T47D (cell line): ENCODE measurements at regions not wholly inside any gene's neighbourhood (a gene's known extent, or its start where the extent isn't known, plus 50 kb on each side); places are given as distances from the start of the nearest gene placed in this dataset.
"Not testable (repeated sequence)": the region's sequence is repeated elsewhere in the genome, so short reads cannot be mapped to it uniquely, and the experiment has no call there.

ENCODE experiments used
- DNase-seq, 2 experiments: peaks; one replicate each; pipeline versions ENCODE4 v3.0.0 to v3.0.0-alpha.2; 2011 to 2012; ENCODE audit warnings: low read depth in 1 of 2, low spot score in 1 of 2
- JUND ChIP-seq: IDR thresholded peaks from 2 replicates; pipeline ENCODE4 v1.6.1; 2012; ENCODE audit warnings: low read depth
- in situ Hi-C: cut with HindIII; loops from 2 replicates; pipeline ENCODE4 v1.10.0; 2016; ENCODE audit warnings: low sequenced_read_pairs, low pct_unique_long_range_greater_than_20kb

DNA sequence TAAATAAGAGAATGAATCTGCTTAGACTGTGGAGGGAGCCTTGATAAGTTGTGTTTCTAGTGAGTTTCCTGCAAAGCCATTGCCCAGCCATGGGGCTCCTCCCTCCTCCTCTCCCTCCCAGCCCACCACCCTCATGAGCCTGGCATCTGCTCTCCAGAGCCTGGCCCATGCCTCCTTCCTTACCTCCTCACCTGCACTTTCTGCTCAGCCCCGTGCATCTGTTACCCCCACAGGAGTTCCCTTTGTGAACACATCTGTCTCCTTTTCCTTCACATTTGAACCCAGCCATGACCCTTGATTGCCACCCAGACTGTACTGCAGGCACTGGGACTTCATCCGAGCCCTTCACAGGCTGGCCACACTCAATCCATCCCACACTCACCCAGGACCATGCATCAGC, 395.6 kb downstream of the IRX2 start:
- no peak for TF ChIP-seq JUND
- in situ Hi-C loops, result no loop called here
- no peak for DNase-seq

DNA sequence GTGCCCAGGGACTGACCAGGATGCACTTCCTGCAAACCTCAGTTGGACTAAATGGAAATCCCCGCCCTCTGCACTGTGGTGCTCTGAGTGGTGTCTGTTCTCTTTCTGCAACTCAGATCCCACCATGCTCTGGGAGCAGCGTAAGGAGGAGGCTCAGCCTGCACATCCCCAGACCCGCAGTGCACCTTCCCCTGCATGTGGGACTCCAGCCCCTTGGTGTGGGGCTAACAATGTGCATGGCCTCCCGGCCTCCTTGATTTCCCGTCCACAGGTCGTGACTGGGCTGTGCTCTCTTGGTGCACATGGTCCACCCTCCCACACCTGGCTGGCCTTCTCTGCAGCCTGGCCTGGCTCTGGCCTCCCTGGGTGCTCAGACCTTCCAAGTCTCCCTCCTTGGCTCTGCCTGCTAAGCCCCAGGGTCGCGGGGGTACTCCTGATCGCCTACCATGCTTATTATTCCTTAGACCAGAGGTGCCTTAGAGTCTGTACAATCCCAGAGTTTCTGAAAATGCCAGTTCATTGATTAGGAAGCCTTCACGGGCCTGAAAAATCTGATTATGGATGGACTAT, 397.5 kb downstream of the IRX2 start:
- no peak for TF ChIP-seq JUND
- in situ Hi-C loops, result no loop called here
- DNase-seq, result no peak

DNA sequence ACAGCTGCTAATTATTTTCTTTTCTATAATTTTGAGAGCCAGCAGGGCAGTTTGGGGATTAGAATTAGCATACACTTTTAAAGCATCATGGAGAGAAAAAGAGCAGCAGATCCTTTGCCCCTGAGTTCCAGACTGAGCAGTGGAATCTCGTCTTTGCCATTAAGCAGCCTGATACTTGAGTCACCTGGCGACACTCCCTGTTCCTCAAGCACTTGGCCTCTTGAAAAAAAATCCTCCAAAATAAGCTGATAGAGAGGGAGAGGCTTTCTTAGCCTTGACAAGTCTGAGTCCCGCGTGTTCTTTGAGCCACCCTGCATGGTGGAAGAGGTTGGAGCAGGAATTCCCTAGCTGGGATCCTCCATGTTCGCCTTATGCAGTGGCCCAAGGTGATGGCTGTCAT, 398.3 kb downstream of the IRX2 start:
- in situ Hi-C loops, result no loop called here
- DNase-seq, result no peak

DNA sequence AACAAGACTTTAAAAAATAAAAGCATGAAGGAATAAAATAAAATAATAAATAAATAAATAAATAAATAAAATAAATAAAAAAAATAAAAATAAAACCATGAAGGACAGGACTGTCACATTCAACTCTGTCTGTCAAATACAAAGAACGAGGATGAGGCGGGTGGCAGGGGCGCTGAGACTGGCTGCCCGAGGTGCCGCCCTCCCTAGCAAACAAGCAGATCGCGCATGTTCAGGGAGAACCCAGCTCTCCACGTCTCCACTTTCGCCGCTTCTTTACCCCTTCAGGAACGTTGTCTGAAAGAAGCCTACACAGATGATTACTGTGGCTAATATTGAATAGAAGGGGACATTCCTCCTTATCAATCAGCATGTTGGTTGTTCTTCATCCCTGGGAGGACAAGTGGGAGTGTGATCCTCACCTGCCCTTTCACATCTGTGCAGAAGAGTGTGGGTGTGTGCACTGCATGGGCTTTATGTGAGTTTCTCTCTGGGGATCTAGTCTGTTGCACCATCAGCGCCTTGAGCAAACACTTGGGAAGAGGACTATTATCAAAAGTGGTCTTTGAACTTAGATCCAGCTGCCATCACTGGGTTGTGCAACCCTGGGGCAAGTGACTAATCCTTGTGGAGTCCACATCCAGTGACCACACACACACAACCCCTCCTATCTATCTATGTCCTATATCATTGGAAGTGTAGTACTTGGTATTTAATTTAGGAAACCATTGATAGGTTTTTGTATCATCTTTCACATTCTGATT, 399.2 kb downstream of the IRX2 start:
- no peak for DNase-seq
- in situ Hi-C loops, result no loop called here
- TF ChIP-seq JUND, result no peak

More for the DNA sequence above, 398.3 kb downstream of the IRX2 start:
- TF ChIP-seq JUND, result no peak

DNA sequence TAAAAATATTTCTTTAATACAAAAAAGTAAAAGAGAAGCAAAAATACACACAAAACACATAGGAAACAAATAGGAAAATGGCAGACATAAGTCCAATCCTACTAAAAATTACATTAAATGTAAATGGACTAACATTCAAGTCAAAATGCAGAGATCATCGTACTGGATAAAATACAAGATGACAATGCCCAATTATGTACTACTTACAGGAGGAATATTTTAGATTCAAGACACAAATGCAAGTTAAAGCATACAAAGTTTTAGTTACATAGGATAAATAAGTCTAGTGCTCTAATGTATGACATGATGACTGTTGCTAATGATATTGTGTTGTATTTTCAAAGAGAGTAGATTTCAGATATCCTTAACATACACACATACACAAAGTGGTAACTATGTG, 401.7 kb downstream of the IRX2 start:
- in situ Hi-C loops, DNase-seq: not testable (repeated sequence)

DNA sequence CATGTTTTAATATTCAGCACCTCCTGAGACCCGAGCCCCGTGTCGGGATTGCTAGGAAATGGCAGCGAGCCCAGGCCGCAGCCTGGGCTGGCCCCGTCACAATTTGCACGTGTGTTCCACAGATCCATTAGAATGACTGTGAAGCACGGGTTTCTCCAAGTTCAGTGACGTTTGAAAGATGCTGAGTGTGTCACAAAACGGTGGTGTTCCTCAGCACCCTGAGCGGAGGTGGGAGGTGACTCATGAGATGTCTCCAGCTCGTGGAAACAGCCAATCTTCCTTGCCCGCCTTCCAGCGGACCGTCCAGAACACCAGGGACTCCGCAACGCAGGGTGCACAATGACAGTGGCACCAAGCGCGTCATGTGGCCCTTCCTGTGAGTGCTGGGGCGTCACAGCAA, 412.8 kb downstream of the IRX2 start:
- in situ Hi-C loops, result no loop called here
- no peak for DNase-seq
- no peak for TF ChIP-seq JUND

DNA sequence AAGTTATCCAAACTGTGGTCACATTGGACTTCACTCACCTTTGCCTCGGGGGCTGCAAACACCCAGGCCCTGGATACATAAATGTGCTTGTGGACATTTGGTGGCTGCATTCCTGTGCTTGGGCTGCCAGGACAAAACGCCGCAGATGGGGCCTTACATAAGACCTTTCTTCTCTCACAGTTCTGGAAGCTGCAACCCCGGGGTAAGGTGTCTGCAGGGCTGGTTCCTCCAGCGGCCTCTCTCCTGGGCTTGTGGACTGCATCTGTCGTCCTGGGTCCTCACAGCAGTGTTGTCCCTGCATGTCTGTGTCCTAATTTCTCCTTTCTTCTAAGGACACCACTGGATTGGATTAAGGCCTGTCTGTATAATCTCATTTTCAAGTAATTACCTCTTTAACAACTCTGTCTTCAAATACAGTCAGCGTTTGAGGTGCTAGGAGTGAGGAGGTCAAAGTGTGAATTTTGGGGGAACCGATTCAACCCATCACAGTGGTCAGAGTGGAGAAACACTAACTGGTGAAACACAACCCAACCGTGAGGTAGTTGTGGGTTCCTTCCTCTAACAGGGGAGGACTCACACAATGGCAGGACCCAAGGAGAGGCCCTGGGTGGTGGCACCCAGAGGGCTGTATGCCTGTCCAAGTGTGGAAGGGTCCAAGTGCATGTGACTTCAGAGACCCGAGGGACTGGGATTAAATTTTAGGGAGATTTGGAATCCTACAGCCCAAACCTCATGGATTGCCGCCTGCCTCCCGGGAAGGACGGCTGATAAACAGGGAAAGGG, 415.6 kb downstream of the IRX2 start:
- in situ Hi-C loops, result no loop called here
- DNase-seq, result no peak
- no peak for TF ChIP-seq JUND

DNA sequence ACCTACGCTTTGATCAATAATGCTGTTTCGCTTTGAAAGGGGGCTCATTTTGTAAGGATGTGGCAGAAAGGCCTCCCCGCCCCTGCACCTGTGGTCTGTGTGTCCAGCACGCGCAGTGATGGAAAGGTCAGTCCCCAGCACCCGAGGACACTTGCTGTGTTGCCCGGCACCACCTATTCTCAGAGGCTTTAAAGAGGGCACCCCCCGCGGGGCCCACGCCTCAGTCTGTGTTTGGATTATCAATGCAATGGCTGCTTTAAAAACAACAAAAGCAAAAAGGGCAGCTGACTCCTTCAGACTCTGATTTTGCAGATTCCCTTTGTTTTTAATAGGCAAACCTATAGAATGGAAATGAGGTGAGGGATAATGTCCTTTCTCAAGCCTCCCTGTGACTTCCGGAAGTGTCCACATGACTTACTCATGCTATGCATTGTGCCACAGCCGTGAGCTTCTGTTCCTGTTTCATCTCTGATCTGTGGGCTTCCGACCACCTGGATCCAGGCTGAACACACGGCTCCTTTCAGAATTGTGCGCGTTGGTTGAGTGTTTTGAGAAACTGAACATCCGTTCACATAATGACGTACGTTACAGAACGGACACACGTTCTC, 416.2 kb downstream of the IRX2 start:
- in situ Hi-C loops, result no loop called here
- TF ChIP-seq JUND, result no peak
- no peak for DNase-seq

DNA sequence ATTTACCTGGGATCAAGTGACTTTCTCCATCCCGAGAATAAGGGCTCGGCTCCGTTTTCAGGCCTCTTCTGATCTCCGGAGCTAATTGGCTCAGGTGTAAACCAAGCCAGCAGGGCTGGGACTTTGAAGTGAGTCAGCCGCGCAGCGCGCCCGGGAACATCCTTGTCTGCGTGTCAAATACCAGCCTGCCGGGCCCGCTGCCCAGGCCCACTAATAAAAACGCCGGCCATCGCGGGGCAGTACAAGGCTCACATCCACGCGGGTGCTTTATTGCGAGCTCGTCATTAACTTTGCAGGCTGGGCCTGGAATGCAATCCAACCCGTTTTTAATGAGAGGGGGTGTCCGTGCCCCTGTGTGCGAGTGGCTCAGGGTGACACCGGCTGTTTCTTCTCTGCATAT, 416.8 kb downstream of the IRX2 start:
- peak in 1 of 2 experiments; percentile 32 for DNase-seq
- in situ Hi-C loops, result no loop called here
- no peak for TF ChIP-seq JUND

DNA sequence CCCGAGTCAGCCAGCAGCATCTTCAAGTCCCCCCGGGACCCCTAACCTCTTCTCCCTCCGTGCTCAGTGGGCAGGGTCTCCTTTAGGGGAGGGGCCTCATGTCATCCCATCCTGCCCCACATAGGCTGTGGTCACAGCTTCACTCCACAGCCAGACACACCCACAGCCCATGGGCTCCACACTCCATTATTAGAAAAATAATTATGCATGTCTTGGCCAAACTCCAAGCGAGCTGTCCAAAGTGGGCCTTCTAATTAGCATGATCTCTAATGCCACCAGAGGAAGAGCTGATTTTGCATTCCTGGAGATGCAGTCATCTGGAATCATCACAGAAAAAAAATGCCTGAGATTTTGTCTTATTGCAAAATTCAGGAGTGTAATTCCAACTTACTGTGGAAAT, 418.2 kb downstream of the IRX2 start:
- in situ Hi-C loops, result no loop called here
- DNase-seq, result no peak
- no peak for TF ChIP-seq JUND

DNA sequence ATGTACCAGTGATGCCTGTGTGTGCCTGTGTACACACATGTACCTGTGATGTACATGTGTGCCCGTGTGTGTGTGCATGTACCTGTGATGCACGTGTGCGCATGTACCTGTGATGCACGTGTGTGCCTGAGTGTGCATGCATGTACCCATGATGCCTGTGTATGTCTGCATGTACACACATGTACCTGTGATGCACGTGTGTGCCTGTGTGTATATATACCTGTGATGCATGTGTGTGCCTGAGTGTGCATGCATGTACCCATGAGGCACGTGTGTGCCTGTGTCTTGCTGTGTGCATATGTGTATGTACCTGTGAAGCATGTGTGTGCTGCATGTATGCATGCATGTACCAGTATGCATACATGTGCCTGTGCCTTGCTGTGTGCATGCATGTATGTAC, 419.0 kb downstream of the IRX2 start:
- in situ Hi-C loops, result no loop called here
- no peak for DNase-seq
- no peak for TF ChIP-seq JUND

DNA sequence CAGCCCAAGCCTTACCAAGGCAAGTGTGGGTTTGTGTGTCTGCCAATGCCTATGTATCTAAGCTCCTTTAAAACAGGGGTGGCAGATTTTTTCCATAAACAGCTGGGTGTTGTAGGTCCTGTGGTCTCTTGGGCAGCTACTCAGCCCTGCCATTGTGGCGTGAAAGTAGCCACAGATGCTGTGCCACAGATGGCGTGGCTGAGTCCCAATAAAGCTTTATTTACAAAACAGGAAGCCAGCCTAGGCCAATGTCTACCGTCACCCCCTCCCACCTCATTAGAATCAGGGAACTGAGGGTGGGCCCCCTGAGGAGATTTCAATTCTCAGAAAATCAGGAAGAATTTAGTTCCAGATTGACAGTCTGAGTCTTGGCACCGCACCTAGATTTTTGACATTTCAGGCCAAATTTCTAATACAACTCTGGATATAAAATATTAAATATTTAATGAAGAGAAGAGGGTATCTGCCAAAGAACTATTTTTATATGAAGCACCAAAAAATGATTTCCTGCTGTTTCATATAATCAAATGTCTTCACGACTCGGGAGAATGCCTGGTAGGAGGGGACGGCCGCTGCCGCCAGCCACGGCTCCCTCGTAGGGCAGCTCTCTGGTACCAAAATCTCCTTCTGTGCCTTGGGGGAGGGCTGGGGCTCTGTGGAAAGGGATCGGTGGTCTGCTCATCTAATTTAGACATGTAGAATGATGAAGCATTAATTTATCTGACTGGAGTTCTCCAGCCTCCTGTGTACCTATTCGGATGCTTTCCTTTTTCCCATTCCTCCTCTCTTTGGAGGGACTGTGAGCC, 420.9 kb downstream of the IRX2 start:
- TF ChIP-seq JUND, result no peak

More for the DNA sequence above, 420.9 kb downstream of the IRX2 start:
- no peak for DNase-seq
- in situ Hi-C loops, result no loop called here
